ENCODE measurements at regions not wholly inside any gene's neighbourhood (a gene's known extent, or its start where the extent isn't known, plus 50 kb on each side); places are given as distances from the start of the nearest gene placed in this dataset.
A peak's percentile ranks its signal among the peaks of the same experiment; 100 is the strongest.

GRCh38 chr1:242585616-242586359 is 61.3 kb upstream of the PLD5 start:
- WGBS (ENCODE audit: low lambda C conversion rate), result 29% methylated on average over 10 of the region's 10 CpGs
- Histone ChIP-seq H3K4me3 (replicated peaks in 1 of 3; ENCODE audit: insufficient read depth in 1 of 3, low read depth in 2 of 3, low read length in 3 of 3) (no peak overlapping the region), H3K79me2 (ENCODE audit: insufficient read depth, low read length) (no peaks in the 10 kb centered on the region), H3K27ac (ENCODE audit: extremely low read length, insufficient read depth, low read length) (no peak overlapping the region), H3K4me1 (ENCODE audit: insufficient read depth, low read length) (peaks cover 17% of the 10 kb centered on the region), H3K36me3 (replicated peaks in 1 of 2; ENCODE audit: control insufficient read depth in 1 of 2, insufficient read depth in 2 of 2, low read length in 2 of 2) (no peaks in the 10 kb centered on the region), H3K9ac (ENCODE audit: insufficient read depth, low read depth, low read length) (no peak overlapping the region), H3K9me3 (ENCODE audit: low read length) (no peaks in the 10 kb centered on the region; the same call in 1 of the 2 replicates), H2AFZ (ENCODE audit: low read length) (no peak overlapping the region), H4K20me1 (ENCODE audit: insufficient read depth, low read length) (no peaks in the 10 kb centered on the region), H3K4me2 (ENCODE audit: low read depth, low read length) (no peak overlapping the region), H3K27me3 (ENCODE audit: control insufficient read depth in 1 of 2, insufficient read depth in 2 of 2, low read length in 2 of 2) (no peaks in the 10 kb centered on the region)
- no peak for DNase-seq (ENCODE audit: low spot score)
- ChIA-PET CTCF (ENCODE audit: low intra/inter-chr PET ratio, low total read pairs) (no interaction called here), POLR2A (no interaction called here)
- in situ Hi-C loops (cut with HindIII; ENCODE audit: extremely low pct_ligation_motif_present, low pct_unique_long_range_greater_than_20kb) (no loop called here), intact Hi-C loops (cut with micrococcal nuclease; ENCODE audit: unreplicated experiment) (no loop called here)
- no peak for FAIRE-seq
- ATAC-seq, result no peak
- BruUV-seq (replicated peaks), result no TSS peak
- TF ChIP-seq NR2C2 (CRISPR knock-in tag; IDR thresholded peaks at IDR 0.05; ENCODE audit: borderline replicate concordance) (no peak), NRL (CRISPR knock-in tag; IDR thresholded peaks at IDR 0.05; ENCODE audit: borderline replicate concordance) (no peak), ZNF264 (CRISPR knock-in tag; IDR thresholded peaks at IDR 0.05) (no peak), ZKSCAN8 (CRISPR knock-in tag; IDR thresholded peaks at IDR 0.05; ENCODE audit: borderline replicate concordance) (no peak)

- in situ Hi-C loops (cut with HindIII; ENCODE audit: extremely low pct_ligation_motif_present, low pct_unique_long_range_greater_than_20kb) (no loop called here), intact Hi-C loops (cut with micrococcal nuclease; ENCODE audit: unreplicated experiment) (no loop called here)
- POLR2A ChIA-PET, result no interaction called here
- H2AFZ ChIP-seq (ENCODE audit: low read length), result no peak overlapping the region
- ATAC-seq (peak; percentile 54), DNase-seq (ENCODE audit: low spot score) (no peak), FAIRE-seq (no peak)
- H3K4me2 ChIP-seq (ENCODE audit: low read depth, low read length), result no peak overlapping the region
- no peaks in the 10 kb centered on the region for H3K27me3 ChIP-seq (ENCODE audit: control insufficient read depth in 1 of 2, insufficient read depth in 2 of 2, low read length in 2 of 2)
- no peak overlapping the region for H3K9ac ChIP-seq (ENCODE audit: insufficient read depth, low read depth, low read length)
- no TSS peak for BruUV-seq (replicated peaks)
- CTCF ChIA-PET (ENCODE audit: low intra/inter-chr PET ratio, low total read pairs), result no interaction called here
- H3K79me2 ChIP-seq (ENCODE audit: insufficient read depth, low read length), result no peaks in the 10 kb centered on the region
- no peak overlapping the region for H3K27ac ChIP-seq (ENCODE audit: extremely low read length, insufficient read depth, low read length)
- H3K36me3 ChIP-seq (replicated peaks in 1 of 2; ENCODE audit: control insufficient read depth in 1 of 2, insufficient read depth in 2 of 2, low read length in 2 of 2), result no peaks in the 10 kb centered on the region
- WGBS (ENCODE audit: low lambda C conversion rate), result 0% methylated on average over 1 of the region's 1 CpG
- H3K9me3 ChIP-seq (ENCODE audit: low read length), result peaks cover 2% of the 10 kb centered on the region; the same call in 1 of the 2 replicates
- no peak overlapping the region for H3K4me3 ChIP-seq (replicated peaks in 1 of 3; ENCODE audit: insufficient read depth in 1 of 3, low read depth in 2 of 3, low read length in 3 of 3)
- no peaks in the 10 kb centered on the region for H4K20me1 ChIP-seq (ENCODE audit: insufficient read depth, low read length)
- peaks cover 17% of the 10 kb centered on the region for H3K4me1 ChIP-seq (ENCODE audit: insufficient read depth, low read length)
- TF ChIP-seq CREB1 (IDR thresholded peaks at IDR 0.05) (no peak), CREB1 (CRISPR knock-in tag; IDR thresholded peaks at IDR 0.05) (no peak), ZNF446 (CRISPR knock-in tag; IDR thresholded peaks at IDR 0.05) (no peak), SP1 (IDR thresholded peaks at IDR 0.05) (no peak), SP1 (CRISPR knock-in tag; IDR thresholded peaks at IDR 0.05) (no peak), ZNF430 (CRISPR knock-in tag; IDR thresholded peaks at IDR 0.05) (no peak), MIXL1 (CRISPR knock-in tag; IDR thresholded peaks at IDR 0.05) (no peak), ZKSCAN8 (CRISPR knock-in tag; IDR thresholded peaks at IDR 0.05; ENCODE audit: borderline replicate concordance) (no peak), NFIB (CRISPR knock-in tag; IDR thresholded peaks at IDR 0.05; ENCODE audit: borderline replicate concordance) (no peak), MTF1 (CRISPR knock-in tag; IDR thresholded peaks at IDR 0.05) (no peak), FOXA3 (CRISPR knock-in tag; IDR thresholded peaks at IDR 0.05) (no peak), IKZF1 (IDR thresholded peaks at IDR 0.05) (no peak), ZNF75D (CRISPR knock-in tag; IDR thresholded peaks at IDR 0.05; ENCODE audit: borderline replicate concordance) (no peak), MAX (IDR thresholded peaks at IDR 0.05) (no peak), POGK (CRISPR knock-in tag; conservative IDR thresholded peaks at IDR 0.05) (no peak), ZEB1 (IDR thresholded peaks at IDR 0.05; ENCODE audit: insufficient replicate concordance, low read depth) (no peak), MEIS1 (CRISPR knock-in tag; IDR thresholded peaks at IDR 0.05; ENCODE audit: borderline replicate concordance) (no peak)
Observed at GRCh38 chr1:242582669-242583068, 58.2 kb upstream of the PLD5 start.
